ENCODE measurements at regions not wholly inside any gene's neighbourhood (a gene's known extent, or its start where the extent isn't known, plus 50 kb on each side); places are given as distances from the start of the nearest gene placed in this dataset.

DNA sequence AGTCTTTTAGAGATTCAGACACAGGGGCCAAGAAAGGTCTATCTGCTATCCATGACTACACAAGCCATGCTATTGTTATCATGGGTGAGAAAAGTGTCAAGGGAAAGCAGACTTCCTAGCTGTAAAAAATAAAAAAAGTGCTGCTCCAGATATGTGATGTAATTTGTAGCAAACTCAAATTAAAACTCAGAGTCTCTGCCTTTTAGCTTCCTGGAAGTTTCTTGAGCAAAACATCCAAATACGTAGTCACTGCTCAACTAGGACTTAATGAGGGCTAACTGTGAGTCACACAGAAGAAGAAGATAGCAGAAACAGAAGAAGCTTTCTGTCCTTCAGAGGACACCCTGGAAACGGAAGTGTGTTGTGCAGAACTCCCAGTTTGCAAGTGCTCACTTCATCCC, 393.4 kb upstream of the NR2F2 start:
- Histone ChIP-seq H3K4me1 (no peaks in the 10 kb centered on the region), H3K36me3 (no peaks in the 10 kb centered on the region), H3K27me3 (no peaks in the 10 kb centered on the region), H3K9me3 (no peaks in the 10 kb centered on the region; the same call in 1 of the 2 replicates), H3K4me3 (ENCODE audit: low read depth, low read length) (no peak overlapping the region)
- no peak for DNase-seq
- TF ChIP-seq, protein P1, sequence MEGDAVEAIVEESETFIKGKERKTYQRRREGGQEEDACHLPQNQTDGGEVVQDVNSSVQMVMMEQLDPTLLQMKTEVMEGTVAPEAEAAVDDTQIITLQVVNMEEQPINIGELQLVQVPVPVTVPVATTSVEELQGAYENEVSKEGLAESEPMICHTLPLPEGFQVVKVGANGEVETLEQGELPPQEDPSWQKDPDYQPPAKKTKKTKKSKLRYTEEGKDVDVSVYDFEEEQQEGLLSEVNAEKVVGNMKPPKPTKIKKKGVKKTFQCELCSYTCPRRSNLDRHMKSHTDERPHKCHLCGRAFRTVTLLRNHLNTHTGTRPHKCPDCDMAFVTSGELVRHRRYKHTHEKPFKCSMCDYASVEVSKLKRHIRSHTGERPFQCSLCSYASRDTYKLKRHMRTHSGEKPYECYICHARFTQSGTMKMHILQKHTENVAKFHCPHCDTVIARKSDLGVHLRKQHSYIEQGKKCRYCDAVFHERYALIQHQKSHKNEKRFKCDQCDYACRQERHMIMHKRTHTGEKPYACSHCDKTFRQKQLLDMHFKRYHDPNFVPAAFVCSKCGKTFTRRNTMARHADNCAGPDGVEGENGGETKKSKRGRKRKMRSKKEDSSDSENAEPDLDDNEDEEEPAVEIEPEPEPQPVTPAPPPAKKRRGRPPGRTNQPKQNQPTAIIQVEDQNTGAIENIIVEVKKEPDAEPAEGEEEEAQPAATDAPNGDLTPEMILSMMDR (IDR thresholded peaks at IDR 0.05; ENCODE audit: low read depth, low read length): no peak

DNA sequence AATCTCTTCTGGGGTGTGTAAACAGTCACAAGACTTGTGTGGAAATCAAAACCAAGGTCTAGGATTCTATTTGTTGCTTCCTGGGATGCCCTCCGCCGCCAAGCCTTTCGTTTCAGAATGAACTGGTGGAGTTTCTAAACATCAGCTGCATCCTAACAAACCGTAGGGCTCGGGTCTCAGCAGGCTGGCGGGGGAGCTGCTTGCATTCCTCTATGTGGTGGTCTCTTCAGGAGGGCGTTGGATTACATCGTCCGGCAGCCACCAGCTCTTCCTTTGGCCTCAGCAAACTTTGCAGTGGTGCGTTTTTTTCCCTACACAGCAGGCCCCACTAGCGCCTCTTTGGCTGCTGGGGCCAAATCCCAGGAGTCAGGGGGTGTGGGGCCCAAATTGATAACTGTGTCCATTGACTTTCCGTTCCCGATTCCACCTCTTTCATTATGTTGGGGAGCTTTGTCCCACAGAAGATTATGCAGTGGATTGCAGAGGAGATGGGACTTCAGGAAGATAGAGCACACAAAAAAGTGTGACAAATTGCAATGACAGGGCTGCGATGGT, 390.0 kb upstream of the NR2F2 start:
- no peaks in the 10 kb centered on the region for H3K36me3 ChIP-seq
- DNase-seq: no peak
- no peak overlapping the region for H3K4me3 ChIP-seq (ENCODE audit: low read depth, low read length)
- no peaks in the 10 kb centered on the region; the same call in 1 of the 2 replicates for H3K9me3 ChIP-seq
- no peaks in the 10 kb centered on the region for H3K4me1 ChIP-seq
- TF ChIP-seq, protein P1 (IDR thresholded peaks at IDR 0.05; ENCODE audit: low read depth, low read length): no peak
- no peaks in the 10 kb centered on the region for H3K27me3 ChIP-seq

DNA sequence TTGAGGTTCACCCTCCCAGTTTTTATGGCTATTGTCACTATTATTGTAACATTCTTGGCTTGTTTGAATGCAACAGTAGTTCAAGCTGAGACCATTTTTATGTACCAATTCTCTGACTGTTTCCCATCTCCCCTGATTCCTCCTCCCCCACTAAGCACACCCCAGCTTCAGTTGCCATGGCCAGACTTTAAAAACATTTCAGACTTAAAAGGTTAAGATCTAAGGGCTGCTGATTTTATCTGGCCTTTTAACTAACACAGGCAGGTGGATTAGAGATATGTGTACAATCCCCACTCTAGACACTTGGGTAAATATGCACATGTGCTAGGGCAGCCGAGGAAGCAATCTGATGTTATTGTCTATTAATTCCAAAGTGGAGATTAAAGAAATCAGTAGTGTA, 386.3 kb upstream of the NR2F2 start:
- H3K36me3 ChIP-seq: no peaks in the 10 kb centered on the region
- H3K4me1 ChIP-seq: no peaks in the 10 kb centered on the region
- H3K4me3 ChIP-seq (ENCODE audit: low read depth, low read length): no peak overlapping the region
- no peaks in the 10 kb centered on the region for H3K27me3 ChIP-seq
- no peak for DNase-seq
- no peaks in the 10 kb centered on the region for H3K9me3 ChIP-seq
- TF ChIP-seq, protein P1 (IDR thresholded peaks at IDR 0.05; ENCODE audit: low read depth, low read length): no peak

DNA sequence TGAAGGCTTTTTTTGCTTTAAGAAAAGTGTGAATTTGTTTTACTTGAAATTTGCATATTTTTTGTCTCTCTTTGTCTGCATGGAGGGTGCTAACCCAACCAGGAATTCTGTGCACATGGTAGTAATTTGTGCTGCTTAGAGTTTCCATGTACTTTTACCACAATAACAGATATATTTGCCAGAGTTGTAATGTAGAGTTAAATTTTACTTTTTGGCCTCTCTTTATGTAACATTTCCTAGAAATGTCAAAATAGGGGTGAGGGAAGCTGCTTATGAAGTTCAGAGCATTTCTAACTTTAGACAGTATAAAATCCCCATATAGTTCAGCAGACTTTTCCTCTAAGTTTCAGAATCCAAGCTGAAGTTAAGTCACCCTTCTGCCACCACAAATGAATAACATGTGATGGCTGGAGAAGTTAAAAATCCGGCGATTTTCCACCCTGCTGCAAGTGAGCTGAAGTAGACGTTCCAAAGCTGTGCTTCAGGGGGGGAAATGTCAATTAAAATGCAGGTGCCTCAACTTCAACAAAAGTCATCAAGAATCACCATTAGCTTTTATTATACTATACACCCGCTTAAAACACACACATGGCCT, 385.7 kb upstream of the NR2F2 start:
- H3K36me3 ChIP-seq: no peaks in the 10 kb centered on the region
- no peak for DNase-seq
- H3K27me3 ChIP-seq: no peaks in the 10 kb centered on the region
- no peaks in the 10 kb centered on the region for H3K4me1 ChIP-seq
- TF ChIP-seq, protein P1 (IDR thresholded peaks at IDR 0.05; ENCODE audit: low read depth, low read length): no peak
- H3K9me3 ChIP-seq: no peaks in the 10 kb centered on the region
- no peak overlapping the region for H3K4me3 ChIP-seq (ENCODE audit: low read depth, low read length)

DNA sequence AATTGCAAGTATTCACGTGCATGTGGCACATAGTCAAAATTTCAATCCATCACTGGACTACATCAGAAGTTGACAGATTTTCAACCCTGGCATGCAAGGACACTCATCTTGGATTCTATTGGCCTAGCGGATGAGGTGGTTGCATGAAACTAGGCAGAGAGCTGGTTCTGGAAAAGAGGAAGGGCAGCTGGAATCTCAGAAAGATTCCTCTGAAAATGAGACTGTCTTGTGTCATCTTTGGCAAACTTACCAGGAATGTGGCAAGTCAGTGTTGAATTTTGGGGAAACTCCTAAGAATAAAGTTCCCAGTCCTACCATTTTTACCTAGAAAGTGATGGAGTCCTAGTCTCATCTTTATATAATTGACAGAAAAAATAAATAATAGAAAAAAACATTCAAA, 384.3 kb upstream of the NR2F2 start:
- H3K9me3 ChIP-seq: no peaks in the 10 kb centered on the region
- no peak overlapping the region for H3K4me3 ChIP-seq (ENCODE audit: low read depth, low read length)
- TF ChIP-seq, protein P1 (IDR thresholded peaks at IDR 0.05; ENCODE audit: low read depth, low read length): no peak
- no peaks in the 10 kb centered on the region for H3K27me3 ChIP-seq
- no peak for DNase-seq
- no peaks in the 10 kb centered on the region for H3K36me3 ChIP-seq
- no peaks in the 10 kb centered on the region for H3K4me1 ChIP-seq

DNA sequence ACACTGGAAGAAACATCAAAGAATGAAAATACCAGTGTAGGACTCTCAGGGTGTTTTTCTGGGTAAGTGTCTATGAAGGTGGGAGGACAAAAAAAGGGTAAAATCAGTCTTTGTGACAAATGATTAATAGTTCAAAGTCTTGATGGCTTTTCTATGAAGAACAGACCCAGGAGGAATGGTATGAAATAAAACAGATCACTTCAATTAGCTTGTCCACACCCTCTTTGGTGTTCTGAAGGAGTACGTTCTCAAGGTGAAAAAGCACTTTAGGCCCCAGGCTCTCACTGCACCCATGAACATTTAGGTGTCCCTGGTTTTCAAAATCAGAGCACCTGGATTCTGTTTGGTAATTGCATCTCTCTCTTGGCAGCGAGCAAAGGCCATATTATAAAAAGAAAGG, 383.6 kb upstream of the NR2F2 start:
- Histone ChIP-seq H3K4me3 (ENCODE audit: low read depth, low read length) (no peak overlapping the region), H3K27me3 (no peaks in the 10 kb centered on the region), H3K9me3 (no peaks in the 10 kb centered on the region), H3K4me1 (no peaks in the 10 kb centered on the region), H3K36me3 (no peaks in the 10 kb centered on the region)
- TF ChIP-seq, protein P1 (IDR thresholded peaks at IDR 0.05; ENCODE audit: low read depth, low read length): no peak
- no peak for DNase-seq
